Colonic mucosa (tissue), 4 donors: ENCODE measurements at regions not wholly inside any gene's neighbourhood (a gene's known extent, or its start where the extent isn't known, plus 50 kb on each side); places are given as distances from the start of the nearest gene placed in this dataset.

ENCODE experiments used
- DNase-seq: peaks from one replicate; pipeline ENCODE4 v3.0.0-alpha.2; 2020
- H3K27ac ChIP-seq: fragments of 200-600 bp; one replicate; pipeline ENCODE4 v1.8.0; 2021
- H3K27me3 ChIP-seq: fragments of 200-600 bp; one replicate; pipeline ENCODE4 v1.8.0; 2021
- H3K36me3 ChIP-seq: fragments of 200-600 bp; one replicate; pipeline ENCODE4 v1.8.0; 2021
- H3K4me1 ChIP-seq: fragments of 200-600 bp; one replicate; pipeline ENCODE4 v1.8.0; 2021; ENCODE audit warnings: mild to moderate bottlenecking
- H3K4me3 ChIP-seq: fragments of 200-600 bp; one replicate; pipeline ENCODE4 v1.8.0; 2021
- H3K9ac ChIP-seq, 2 donors: one replicate each; pipeline ENCODE4 v1.7.0; 2013; ENCODE audit warnings: control low read depth in 2 of 2, low read depth in 2 of 2, low read length in 2 of 2
- H3K9me3 ChIP-seq: fragments of 200-600 bp; one replicate; pipeline ENCODE4 v1.8.0; 2021
- CTCF ChIP-seq: fragments of 200-600 bp; IDR thresholded peaks from one replicate; pipeline ENCODE4 v1.8.0; 2022; ENCODE audit warnings: antibody characterized with exemption, mild to moderate bottlenecking
- intact Hi-C: fragments of 100-400 bp; cut with DNase I; formaldehyde crosslinking; loops from one replicate; pipeline ENCODE4 v1.14.1; 2022
- donor health status: healthy.
- donor health status: DM: no; HTN: no; CAD: no.
- donor health status: DM: no; HTN: no; CAD: no.

- intact Hi-C loops, result no loop called here
- TF ChIP-seq CTCF, result no peak
- Histone ChIP-seq H3K27ac (no peak overlapping the region), H3K27me3 (no peaks in the 10 kb centered on the region), H3K9ac (no peak overlapping the region), H3K4me1 (no peaks in the 10 kb centered on the region), H3K36me3 (no peaks in the 10 kb centered on the region), H3K4me3 (no peak overlapping the region), H3K9me3 (no peaks in the 10 kb centered on the region)
- no peak for DNase-seq
Observed at GRCh38 chr11:96893988-96894387, 504.2 kb downstream of the JRKL start.

DNA sequence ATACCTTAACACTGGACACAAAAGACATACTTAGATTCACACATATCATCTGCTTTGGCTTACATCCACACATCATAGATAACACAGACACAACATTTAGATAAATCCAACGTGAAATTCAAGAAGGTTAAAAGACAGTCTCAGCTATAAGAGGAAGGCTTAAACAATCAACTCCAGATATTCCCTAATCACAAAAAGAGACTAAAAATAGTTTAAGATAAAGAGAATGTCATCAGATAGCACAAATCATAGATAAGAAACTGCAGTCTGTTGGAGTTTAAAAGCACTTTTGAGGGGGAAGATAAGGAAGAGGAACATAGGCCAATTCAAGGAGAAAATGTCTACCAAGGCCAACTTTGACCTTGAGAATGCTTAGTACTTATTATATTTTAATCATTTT lies 504.8 kb downstream of the JRKL start:
- intact Hi-C loops, result no loop called here
- Histone ChIP-seq H3K4me1 (no peaks in the 10 kb centered on the region), H3K9me3 (no peaks in the 10 kb centered on the region), H3K36me3 (no peaks in the 10 kb centered on the region), H3K27me3 (no peaks in the 10 kb centered on the region), H3K4me3 (no peak overlapping the region), H3K27ac (no peak overlapping the region), H3K9ac (no peak overlapping the region)
- no peak for TF ChIP-seq CTCF
- no peak for DNase-seq

DNA sequence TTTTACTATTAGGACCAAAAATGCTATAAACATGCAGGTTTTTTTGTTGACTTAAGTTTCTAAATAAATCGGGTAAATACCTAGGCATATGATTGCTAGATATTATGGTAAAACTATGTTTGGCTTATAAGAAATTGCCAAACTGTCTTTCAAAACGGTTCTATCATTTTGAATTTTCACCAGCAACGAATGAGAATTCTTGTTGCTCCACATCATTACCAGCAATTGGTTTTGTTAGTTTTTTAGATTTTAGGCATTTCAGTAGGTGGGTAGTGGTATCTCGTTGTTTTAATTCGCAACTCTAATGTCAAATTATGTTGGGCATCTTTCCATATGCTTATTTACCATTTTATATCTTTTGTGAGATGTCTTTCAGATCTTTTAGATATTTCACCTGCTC lies 510.2 kb downstream of the JRKL start:
- Histone ChIP-seq H3K9ac (no peak overlapping the region), H3K4me3 (no peak overlapping the region), H3K4me1 (no peaks in the 10 kb centered on the region), H3K27me3 (no peaks in the 10 kb centered on the region), H3K27ac (no peak overlapping the region), H3K9me3 (no peaks in the 10 kb centered on the region), H3K36me3 (no peaks in the 10 kb centered on the region)
- DNase-seq, result no peak
- no peak for TF ChIP-seq CTCF
- intact Hi-C loops, result no loop called here

DNA sequence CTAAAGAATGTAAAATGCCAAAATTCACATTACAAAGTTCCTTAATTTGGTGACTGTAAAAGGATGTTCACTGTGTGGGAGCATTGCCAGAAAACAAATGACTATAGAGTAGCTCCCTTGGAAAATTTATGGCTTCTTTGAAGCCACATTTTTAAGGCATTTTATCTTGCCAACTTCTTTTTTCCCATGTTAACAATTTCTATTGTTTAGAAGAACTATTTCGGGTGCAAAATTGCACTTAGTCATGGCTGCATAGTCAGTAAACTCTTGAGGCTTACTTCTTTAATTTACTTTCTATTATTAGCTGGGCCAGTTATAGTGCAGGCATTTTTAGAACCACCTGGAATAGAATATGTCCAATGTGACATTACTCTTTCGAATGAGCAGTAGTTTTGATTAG lies 515.3 kb downstream of the JRKL start:
- TF ChIP-seq CTCF, result no peak
- intact Hi-C loops, result no loop called here
- Histone ChIP-seq H3K9ac (no peak overlapping the region), H3K36me3 (no peaks in the 10 kb centered on the region), H3K4me1 (no peaks in the 10 kb centered on the region), H3K27me3 (no peaks in the 10 kb centered on the region), H3K4me3 (no peak overlapping the region), H3K27ac (no peak overlapping the region), H3K9me3 (no peaks in the 10 kb centered on the region)
- DNase-seq, result no peak

GRCh38 chr11:96905663-96906062 lies 515.9 kb downstream of the JRKL start:
- Histone ChIP-seq H3K4me3 (no peak overlapping the region), H3K27me3 (no peaks in the 10 kb centered on the region), H3K4me1 (no peaks in the 10 kb centered on the region), H3K9me3 (no peaks in the 10 kb centered on the region), H3K9ac (no peak overlapping the region), H3K27ac (no peak overlapping the region), H3K36me3 (no peaks in the 10 kb centered on the region)
- intact Hi-C loops, result no loop called here
- TF ChIP-seq CTCF, result no peak
- no peak for DNase-seq

GRCh38 chr11:96906476-96906875 lies 516.7 kb downstream of the JRKL start:
- TF ChIP-seq CTCF, result no peak
- no peaks in the 10 kb centered on the region for H3K9me3 ChIP-seq

More at GRCh38 chr11:96906476-96906875, 516.7 kb downstream of the JRKL start:
- Histone ChIP-seq H3K4me3 (no peak overlapping the region), H3K9ac (no peak overlapping the region), H3K27me3 (no peaks in the 10 kb centered on the region), H3K4me1 (no peaks in the 10 kb centered on the region), H3K27ac (no peak overlapping the region), H3K36me3 (no peaks in the 10 kb centered on the region)
- intact Hi-C loops, result no loop called here
- DNase-seq, result no peak
